ENCODE measurements at regions not wholly inside any gene's neighbourhood (a gene's known extent, or its start where the extent isn't known, plus 50 kb on each side); places are given as distances from the start of the nearest gene placed in this dataset.
"Not testable (repeated sequence)": the region's sequence is repeated elsewhere in the genome, so short reads cannot be mapped to it uniquely, and the experiment has no call there.

- not testable (repeated sequence) for TF ChIP-seq CTCF, EZH2, EZH2phosphoT487 (IDR thresholded peaks at IDR 0.05)
Measured at GRCh38 chr21:5240521-5240920, 5280.9 kb upstream of the TPTE start.

All from neural progenitor cell (in vitro differentiated cells).